NCI-H2081 treated with DMSO at 0.1 percent for 48 hours (cell line): ENCODE measurements at regions not wholly inside any gene's neighbourhood (a gene's known extent, or its start where the extent isn't known, plus 50 kb on each side); places are given as distances from the start of the nearest gene placed in this dataset.
"Not testable (repeated sequence)": the region's sequence is repeated elsewhere in the genome, so short reads cannot be mapped to it uniquely, and the experiment has no call there.

Experiments used
- DNase-seq: peaks from one replicate; lab custom pipeline; 2025; lab: John Stamatoyannopoulos, UW

GRCh38 chr9:104195142-104195541, 101.0 kb downstream of the SMC2 start:
- DNase-seq, result not testable (repeated sequence)

- no peak for DNase-seq
Measured at GRCh38 chr9:104200456-104200994, 106.4 kb downstream of the SMC2 start.

DNA sequence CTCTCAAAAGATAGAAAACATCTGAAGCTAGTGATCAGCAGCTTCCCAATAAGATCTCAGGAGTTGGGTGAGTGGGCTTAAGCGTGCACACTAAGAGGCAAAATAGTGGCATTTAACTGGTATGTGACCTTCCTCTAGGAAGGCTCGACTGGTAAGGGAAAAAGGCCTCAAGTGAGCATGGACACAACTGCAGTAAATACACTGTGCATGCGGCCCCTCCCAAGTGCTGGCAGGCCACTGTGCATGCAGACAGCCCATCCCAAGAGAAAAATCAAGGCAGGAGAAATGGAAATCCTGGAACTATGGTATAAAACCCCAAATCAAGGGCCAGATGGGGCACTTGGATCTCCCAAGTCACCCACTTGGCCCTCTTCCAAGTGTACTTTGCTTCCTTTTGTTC, 112.7 kb downstream of the SMC2 start:
- DNase-seq, result no peak

- DNase-seq, result no peak
Measured at GRCh38 chr9:104209387-104209786, 115.3 kb downstream of the SMC2 start.

- DNase-seq, result no peak
Measured at GRCh38 chr9:104227108-104227507, 133.0 kb downstream of the SMC2 start.

GRCh38 chr9:104232781-104233341, 138.8 kb downstream of the SMC2 start:
- DNase-seq, result no peak

GRCh38 chr9:104233366-104233765, 139.3 kb downstream of the SMC2 start:
- DNase-seq, result no peak

GRCh38 chr9:104234632-104235337, 140.7 kb downstream of the SMC2 start:
- not testable (repeated sequence) for DNase-seq

DNA sequence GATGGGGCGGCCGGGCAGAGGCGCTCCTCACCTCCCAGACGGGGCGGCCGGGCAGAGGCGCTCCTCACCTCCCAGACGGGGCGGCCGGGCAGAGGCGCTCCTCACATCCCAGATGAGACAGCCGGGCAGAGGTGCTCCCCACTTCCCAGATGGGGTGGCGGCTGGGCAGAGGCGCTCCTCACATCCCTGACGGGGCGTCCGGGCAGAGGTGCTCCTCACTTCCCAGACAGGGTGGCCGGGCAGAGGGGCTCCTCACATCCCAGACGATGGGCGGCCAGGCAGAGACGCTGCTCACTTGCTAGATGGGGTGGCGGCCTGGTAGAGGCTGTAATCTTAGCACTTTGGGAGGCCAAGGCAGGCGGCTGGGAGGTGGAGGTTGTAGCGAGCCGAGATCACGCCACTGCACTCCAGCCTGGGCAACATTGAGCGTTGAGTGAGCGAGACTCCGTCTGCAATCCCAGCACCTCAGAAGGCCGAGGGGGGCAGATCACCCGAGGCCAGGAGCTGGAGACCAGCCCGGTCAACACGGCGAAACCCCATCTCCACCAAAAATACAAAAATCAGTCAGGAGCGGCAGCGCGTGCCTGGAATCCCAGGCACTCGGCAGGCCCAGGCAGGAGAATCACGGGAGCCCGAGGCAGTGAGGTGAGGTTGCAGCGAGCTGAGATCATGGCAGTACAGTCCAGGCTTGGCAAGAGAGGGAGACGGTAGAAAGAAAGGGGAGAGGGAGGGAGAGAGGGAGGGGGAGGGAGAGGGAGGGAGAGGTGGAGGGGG, 141.4 kb downstream of the SMC2 start:
- DNase-seq, result not testable (repeated sequence)

DNA sequence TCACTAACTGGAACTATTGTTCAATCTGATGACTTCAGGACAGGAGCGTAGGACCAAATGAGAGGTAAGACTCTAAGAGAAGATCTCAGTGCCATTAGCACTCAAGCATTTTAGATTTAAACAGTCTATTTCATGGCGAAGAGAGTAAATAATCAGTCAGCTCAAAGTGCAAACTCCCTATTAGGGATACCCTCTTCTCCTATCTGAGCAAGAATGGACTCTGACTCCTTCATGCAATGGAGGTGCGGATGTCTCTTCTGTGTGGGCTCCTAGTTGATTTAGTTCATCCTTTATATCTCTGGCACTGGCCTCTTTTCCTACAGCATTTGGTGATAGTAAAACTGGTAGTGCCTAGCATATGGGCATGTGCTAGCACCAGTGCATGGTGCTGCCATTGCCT, 144.6 kb downstream of the SMC2 start:
- DNase-seq, result no peak

DNA sequence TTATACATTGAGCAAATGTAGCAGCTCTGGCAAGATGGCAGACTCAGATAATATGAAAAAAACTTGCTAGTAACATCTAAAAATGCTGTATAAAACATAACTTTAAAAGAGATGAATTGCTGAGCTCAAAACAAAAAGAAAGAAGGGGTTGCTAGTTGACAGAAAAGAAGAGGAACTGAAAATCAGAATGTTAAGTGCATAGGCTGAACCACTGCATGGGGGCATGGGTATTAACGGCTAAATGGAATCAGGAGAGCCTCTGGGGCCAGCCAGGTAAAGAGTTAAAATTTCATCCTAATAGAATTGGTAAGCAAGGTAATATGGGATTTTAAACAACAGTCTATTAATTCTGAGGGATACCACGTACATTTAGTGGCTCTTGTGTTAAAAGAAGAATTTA, 146.8 kb downstream of the SMC2 start:
- DNase-seq, result no peak

- no peak for DNase-seq
Measured at GRCh38 chr9:104245925-104246324, 151.8 kb downstream of the SMC2 start.

- no peak for DNase-seq
Measured at GRCh38 chr9:104247899-104248460, 153.9 kb downstream of the SMC2 start.

DNA sequence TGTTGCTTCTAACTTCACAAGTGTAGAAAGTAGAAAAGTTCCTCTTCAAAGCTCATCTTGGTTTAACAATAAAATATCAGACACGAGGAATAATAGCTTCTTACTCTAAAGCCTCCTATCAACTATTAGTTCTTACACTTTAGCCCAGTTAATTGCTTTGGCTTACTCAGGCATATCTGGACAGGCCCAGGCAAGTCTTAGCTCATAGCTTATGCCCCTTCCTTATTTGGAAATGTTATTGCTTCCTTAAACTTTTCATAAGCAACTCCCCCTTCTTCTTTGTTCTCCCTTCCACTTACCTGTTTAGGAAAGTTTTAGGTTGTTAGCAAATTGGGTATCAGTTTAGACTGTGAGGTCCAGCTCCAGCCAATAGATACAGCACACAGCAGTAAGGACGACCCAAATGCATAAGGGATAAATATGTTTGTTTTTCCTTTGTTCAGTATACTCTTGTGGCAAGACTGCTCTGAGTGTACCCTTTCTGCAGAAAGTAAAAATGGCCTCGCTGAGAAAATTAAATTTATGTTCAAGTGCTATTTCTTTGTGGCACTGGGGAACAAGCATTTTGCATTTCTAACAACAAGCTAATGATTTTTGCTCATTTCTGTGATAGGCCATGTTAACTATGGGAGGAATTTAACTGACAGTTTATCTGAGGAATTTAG, 162.1 kb downstream of the SMC2 start:
- no peak for DNase-seq

DNA sequence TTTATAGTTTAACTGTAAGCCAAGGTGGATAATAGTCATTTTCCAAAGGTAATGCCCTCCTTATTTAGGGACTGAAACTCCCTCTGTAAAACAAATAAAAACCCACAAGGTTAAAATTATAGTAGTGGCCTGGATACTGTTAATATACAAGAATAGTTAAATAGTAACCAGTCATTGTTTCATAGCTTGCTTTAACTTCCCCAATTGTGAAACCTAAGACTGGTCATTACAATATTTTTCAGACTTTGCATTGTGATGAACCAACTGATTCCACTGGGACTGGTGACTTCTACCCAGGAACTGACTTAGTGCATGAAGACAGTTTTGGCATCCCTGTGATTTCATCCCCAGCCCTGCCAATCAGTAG, 162.6 kb downstream of the SMC2 start:
- no peak for DNase-seq

GRCh38 chr9:104258296-104259011, 164.3 kb downstream of the SMC2 start:
- DNase-seq, result no peak

GRCh38 chr9:104260004-104260403, 165.9 kb downstream of the SMC2 start:
- DNase-seq, result no peak

DNA sequence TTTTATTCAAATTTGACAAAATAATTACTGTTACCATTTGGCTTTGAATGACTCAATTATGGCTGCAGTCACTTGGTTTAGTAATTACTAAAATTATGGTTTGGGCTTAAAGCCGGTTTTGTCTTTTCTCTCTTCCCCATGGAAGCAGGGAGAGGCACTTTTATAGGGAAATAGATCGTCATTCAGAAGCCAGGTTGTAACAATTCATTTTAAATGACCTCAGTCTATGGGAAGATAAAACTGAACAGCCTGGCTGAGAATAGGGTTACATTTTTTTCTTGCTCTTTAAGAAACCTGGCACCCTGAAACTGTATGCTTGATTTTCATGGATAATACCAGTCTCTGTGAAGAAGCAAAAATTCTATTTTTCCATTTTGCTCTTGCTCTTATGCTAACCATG, 169.8 kb downstream of the SMC2 start:
- DNase-seq, result no peak

DNA sequence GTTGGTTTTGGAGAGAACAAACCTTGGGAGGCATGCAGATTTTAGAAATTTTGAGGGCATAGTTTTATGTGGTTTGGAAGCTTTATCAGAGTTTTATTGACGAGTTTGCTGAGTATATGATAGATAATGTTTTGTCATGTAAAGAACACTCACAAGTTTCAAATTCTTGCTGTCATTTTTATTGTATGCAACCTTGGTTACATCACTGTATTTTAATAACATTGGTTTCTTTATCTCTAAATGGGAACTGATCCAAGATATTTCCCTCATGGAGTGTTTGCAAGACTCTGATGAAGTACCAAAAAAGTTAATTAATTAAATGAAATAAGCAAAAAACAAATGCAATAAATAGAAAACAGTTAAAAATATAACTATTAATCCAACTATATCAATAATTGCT, 170.3 kb downstream of the SMC2 start:
- no peak for DNase-seq

DNA sequence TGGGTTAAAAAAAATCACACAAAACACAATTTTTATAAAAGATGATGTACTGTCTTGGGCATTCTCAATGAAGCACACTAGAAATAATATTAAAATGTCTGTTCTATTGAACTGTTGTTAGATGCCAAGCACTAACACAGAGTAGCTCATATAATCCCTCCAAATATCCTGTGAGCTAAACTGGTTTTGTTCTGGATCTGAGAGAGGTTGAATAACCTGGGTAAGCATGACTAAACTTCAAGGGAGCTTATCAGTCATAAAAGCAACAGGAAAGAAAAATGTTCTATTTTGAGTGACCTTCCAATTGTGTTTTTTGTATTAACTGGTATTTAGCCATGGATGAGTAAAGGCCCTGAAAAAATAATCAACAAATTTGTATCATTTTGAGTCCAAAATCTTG, 175.3 kb downstream of the SMC2 start:
- DNase-seq, result no peak
